GM18870 (cell line): ENCODE measurements at regions not wholly inside any gene's neighbourhood (a gene's known extent, or its start where the extent isn't known, plus 50 kb on each side); places are given as distances from the start of the nearest gene placed in this dataset.

Source experiments
- ATAC-seq: cut with Tn5 transposase; IDR thresholded peaks from one replicate; pipeline ENCODE4 v1.9.1; 2021; ENCODE audit warnings: moderate library complexity; ENCODE audit not compliant: unreplicated experiment

DNA sequence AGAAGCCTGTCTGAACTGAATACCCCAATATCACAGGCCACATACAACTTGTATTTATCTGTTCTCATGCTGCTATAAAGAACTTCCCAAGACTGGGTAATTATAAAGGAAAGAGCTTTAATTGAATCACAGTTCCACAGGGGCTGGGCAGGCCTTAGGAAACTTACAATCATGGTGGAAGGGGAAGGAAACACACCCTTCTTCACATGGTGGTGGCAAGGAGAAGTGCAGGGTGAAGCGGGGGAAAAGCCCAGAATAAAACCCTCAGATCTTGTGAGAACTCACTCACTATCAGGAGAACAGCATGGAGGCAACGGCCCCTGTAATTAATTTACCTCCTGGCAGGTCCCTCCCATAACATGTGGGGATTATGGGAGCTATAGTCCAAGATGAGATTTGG is 50.3 kb upstream of the FNDC1 start:
- no peak for ATAC-seq

DNA sequence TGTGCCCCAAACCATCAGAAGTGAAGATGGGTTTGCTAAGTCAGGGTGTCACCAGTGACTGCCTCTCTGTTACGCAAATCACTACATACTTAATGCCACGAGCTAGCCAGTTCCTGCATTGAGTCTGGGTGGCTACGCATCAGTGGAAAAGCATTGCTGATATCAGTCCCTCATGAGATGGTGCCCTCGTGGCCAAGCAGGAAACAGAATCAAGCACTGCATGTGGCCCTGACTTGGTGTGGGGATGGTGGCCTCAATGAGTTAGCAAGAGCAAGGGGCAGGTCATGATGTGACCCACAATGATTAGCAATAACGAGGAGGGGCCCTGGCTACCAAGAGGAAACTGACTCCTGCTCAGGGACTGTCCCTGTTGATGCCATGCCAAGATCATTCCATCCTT is 51.6 kb upstream of the FNDC1 start:
- no peak for ATAC-seq

DNA sequence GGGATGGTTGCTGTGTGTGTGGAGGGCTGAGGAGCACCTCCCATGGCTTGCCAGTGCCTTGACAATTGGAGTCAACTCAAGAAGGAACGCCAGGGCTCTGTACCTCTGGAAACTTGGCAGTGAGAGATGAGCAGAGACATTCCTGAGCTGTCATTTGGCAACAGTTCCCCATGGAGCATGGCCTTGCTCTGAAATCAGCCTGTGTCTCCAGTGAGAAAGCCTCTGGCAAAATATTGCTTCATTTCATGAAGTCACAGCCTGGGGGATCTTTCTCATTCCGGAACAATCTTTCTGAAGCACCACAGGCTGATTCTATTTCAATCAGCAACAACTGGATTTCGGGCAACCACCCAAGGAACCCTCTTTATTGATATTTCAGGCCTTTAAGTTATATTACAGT is 52.2 kb upstream of the FNDC1 start:
- no peak for ATAC-seq

DNA sequence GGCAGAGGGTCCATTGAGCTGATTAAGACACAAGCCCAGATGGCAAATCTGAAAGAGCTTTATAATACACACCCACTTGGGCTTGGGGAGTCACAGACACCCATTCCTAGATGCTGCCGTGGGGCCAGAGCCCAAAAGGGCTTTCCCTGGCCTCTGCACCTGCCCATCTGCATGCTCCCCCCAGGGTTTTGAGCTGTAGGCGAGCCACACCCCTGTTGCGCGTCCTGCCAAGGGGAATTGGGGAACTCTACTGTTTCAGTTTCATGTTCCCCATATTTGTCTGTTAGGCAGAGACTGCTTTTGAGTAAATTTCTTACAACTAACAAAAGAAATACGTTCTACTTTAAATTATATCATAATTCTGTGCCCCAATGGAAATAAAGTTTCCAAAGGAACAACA is 52.9 kb upstream of the FNDC1 start:
- ATAC-seq: no peak

DNA sequence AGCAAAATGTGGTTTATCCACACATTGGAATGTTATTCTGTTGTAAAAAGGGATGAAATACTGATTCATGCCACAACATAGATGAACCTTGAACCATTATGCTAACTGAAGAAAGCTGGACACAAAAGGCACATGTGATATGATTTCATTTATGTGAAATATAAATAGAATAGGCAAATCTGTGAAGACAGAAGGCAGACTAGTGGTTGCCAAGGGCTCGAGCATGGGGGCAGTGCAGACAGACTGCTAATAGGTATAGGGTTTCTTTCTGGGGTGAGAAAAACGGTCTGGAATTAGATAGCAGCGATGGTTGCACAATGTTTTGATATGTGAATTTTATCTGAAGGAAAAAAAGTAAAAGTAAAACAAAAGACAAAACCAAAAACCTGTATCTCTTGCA is 54.6 kb upstream of the FNDC1 start:
- no peak for ATAC-seq

DNA sequence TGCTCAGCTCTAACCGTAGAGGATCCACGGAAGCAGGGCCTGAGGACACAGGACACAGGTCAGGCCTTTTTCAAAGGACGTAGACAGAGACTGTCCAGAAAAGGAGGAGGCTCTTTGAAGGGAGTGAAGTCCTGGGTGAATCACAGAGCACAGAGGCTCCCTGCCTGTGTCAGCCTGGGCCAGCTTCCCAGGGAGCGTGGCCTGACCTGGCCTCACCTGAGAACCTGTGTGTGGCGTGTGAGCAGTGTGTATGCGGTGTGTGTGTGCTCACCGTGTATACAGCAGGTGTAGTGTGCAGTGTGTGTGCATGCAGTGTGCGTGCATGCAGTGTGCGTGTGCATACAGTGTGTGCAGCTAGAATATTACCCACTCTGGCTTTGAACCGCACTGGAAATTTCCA is 56.0 kb upstream of the FNDC1 start:
- ATAC-seq: no peak

DNA sequence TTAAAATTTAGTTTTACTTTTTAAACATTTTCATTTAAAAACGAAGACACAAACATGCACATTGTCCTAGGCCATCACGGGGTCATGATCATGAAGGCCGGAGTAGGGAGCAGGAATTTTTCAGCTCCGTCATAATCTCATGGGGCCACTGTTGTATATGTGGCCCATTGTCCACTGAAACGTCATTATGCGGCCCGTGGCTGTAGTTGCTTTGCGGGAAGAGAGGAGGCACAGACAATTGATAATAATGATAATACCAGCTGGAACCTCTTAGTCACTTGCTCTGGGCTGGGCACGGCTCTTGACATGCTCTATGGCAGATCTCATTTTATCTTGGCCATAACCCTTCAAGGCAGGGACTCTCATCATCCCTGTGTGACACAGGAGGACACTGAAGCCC is 56.5 kb upstream of the FNDC1 start:
- no peak for ATAC-seq

DNA sequence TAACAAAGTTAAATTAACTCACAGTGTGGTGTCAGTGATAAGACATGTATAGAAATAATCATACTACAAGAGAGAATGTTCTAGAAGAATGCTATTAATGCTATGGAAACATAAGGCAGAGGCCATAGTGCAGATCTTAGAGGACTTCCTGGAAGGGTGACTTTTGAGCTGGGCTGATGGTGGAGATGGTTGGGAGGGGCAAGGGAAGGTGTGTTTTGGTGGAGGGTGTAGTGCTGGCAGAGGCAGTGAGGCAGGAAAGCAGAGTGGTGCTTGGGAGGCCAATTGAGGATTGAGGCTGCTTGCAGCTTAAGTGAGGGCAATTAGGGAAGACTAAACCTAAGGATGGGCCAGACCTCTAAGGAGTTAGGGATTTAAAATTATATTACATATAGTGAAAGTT is 58.5 kb upstream of the FNDC1 start:
- no peak for ATAC-seq

DNA sequence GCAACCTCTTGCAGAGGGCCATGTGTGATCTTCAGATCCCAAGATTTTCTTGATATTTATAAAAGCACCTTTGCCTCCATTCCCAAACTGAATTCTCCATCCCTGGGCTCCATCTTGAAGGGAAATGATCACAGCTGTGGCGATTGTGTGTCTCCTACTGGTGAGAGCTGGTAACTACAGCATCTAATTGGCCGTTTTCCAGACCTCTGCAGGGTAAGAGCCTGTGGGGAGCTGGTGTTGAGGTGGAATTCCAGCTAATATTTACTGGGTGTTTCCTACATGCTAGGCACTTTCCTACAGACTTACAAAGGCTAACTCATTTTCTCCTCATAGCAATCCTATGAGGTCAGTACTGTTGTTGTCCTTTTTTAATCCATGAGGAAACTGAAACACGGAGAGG is 59.2 kb upstream of the FNDC1 start:
- no peak for ATAC-seq

DNA sequence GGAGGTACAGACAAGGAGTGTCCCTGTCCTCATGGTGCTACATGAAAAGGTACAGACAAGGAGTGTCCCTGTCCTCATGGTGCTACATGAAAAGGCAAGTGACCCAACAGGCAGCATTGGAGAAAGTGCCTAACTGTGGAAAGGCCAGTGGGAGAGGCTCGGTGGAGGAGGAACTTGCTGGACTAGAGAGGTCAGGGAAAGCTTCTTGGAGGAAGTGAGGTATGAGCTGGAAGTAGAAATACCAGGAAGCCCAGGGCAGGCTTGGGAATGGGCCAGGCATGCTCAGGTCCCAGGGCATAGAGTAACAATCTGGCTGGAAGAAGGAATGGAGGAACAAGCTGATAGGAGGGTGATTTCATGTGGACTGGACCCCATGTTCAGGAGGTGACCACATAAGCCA is 59.8 kb upstream of the FNDC1 start:
- no peak for ATAC-seq

DNA sequence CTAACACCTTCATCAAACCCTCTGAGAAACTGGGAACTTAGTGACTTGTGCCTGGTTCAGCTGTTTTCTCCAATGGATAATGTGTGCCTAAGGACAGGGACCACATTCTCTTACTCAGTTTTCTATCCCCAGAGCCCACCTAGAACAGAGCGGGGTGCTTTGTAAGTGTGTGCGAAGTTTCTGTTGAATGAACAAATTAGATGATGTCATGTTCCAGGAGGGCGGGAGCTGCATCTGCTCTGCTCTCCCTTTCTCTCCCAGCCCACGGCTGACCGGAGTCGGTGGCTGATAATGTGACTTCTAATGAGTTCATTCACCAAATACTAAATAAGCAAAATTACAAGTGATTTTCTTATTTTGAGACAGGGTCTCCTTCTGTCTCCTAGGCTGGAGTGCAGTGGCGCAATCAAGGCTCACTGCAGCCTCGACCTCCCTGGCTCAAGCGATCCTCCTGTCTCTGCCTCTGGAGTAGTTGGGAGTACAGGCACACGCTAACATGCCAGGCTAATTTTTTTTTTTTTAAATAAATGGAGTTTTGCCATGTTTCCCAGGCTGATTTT is 60.7 kb upstream of the FNDC1 start:
- no peak for ATAC-seq

DNA sequence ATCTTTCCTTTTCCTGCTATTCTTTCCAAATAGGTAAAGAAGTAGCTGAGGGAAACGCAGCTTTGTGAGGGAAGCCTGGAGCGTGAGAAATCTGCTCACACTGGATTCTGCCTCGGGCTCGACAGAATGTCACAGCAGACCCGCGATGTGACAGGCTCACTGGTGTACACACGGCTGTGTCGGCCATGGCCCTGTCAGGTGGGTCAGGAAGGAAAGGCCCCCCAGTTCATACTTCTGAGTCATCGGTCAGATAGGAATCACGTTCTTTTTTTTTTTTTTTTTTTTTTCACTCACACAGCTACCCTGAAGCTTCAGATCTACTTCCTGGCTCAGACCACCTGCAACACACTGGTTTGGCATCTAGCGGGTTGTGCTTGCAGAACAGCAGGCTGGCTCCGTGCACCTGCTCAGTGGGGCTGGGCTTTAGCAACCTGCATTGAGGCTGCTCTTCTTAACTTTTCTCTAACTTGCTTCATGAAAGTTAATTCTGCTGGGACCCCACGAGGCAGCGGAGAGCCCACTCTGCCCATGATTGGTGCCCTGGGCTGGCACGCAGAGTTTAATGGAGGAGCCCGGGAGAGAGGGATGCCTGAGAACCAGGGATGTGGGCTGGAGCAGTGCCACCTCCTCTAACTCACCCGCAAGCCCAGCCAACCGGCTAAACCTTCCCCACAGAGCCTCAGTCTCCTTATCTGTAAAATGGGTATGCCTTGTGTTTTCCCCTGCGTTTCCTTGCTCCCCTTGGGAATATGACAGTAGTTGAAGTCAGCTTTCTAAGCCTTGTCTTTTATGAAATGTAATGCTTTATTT is 61.5 kb upstream of the FNDC1 start:
- ATAC-seq: no peak

DNA sequence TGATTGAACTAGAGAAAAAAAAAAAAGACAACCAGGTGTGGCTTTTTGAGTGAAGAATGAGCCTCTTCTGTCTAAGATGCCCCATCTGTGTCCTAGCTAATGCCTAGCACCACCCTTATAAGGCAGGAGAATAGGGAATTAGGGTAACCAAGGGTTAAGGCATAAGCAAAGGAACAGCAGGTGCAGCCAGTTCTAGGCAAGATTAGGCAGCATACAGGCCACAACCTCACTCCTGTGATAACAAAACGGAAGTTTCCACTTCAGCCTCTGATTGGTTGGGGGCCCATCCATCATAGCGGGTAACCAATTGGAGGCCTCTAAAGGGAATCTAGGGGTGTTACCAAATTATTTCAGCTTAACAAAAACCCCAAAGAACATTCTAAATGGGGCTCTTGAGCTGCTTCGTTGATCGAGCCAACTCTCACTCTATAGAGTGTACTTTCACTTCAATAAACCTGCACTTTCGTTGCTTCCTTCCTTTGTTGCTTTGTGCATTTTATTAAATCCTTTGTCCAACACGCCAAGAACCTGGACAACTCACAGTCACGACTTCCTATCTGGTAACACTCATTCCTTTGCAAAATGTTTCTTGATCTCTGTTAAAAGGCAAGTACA is 61.9 kb upstream of the TAGAP start:
- peak; percentile 86 for ATAC-seq

DNA sequence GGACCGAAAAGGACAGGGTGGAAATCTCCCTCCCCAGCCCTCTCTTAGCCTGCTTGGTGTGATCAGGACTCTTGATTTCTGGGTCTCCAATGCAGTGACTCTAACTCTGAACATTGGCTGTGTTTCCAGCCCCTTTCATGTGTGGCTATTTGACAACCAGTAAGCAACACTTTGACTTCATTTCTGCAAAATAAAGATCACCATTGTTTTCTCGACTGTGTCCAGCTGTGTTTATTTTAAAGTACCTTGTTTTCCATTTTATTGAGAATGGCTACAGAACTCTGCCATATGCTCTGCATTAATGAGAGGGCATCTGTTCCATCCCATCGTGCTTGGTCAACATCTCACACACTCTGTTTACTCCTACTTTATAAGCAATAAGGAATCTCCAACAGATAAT is 60.9 kb upstream of the TAGAP start:
- ATAC-seq: no peak

DNA sequence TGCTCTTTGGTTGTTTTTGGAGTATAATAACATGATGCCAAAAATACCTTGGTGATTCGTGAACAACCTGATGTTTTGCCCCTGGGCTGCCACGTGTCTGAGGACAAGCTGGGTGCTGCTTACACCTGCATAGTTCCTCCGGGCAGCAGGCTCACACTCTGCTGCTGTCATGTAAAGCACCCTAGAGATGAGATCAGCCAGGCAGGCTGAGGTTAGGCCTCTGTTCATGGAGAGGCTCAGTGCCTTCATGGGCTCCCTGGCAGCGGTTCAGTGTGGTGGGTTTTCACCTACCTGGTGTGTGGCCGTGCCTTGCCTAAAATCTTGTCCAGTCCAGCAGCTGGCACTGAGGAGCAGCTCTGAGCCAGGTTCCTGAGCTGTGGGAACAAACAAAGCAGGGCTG is 60.1 kb upstream of the TAGAP start:
- ATAC-seq: no peak

DNA sequence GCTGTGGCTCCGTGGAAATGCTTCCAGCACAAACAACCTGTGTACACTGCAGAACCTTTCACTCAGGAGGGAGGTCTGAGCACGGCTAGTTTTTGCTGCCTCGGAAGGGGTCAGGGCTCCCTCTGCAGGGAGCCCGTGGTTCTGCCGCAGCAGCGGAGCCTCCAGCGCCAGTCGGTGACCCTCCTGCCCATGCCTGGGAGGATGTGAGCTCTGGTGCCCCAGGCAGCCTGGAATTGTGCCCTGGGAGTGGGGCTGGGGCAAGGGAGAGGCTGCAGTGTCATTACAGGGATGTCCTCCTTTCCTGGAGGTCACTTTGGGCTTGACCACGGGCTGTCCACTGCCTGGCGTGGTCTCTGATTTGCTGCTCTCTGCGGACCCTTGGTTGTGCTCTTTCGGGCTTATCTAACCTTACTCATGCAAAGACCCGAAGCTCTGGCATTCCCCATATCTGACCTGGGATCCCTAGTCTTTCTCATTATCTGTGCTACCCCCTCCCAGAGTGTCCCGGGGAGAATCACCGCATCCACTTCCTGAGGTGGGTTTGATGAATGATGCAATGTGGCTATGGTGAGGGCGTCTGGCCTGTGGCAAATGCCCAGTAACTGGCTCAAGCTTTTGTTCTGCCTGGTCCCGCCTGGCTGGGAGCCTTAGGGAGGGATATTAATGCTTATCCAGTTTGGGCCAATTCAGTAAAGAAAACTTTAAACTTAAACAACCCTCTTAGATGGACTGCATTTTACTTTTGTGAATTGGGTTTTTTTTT is 59.6 kb upstream of the TAGAP start:
- ATAC-seq: no peak

DNA sequence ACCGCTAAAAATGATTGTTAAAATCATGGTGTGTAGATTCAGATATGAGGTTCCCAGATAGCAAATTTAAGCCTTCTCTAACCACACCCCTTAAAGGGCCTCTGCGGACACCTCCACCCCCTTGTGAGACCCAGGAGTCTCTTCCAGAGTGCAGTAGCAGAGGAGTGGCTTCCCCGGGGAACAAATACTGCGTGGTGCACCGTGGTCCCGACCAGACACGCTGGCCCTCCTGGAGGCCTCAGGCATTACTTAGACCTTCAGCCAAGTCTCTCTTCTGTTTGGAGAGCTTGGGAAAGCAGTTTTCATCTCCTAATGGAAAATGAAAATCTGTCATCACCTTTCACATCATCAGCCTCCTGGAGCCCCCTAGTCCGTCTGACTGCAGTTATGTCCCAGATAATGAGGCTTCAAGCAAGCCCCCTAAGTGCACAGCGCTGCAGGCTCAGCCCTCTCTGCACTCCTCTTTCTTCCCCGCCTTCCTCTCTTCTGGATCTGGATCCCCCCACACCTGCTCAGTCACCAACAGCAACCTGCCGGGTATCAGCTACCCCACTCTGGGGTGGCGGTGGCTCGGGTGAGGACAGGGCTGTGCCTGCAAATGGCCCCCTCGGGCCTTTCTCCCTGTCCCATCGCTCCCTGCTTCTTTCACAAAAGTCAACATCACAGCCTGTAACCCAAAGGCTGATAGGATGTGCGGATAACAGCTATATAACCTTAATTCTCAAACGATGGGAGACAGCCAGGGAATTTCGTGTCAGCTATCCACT is 58.8 kb upstream of the TAGAP start:
- ATAC-seq: no peak

DNA sequence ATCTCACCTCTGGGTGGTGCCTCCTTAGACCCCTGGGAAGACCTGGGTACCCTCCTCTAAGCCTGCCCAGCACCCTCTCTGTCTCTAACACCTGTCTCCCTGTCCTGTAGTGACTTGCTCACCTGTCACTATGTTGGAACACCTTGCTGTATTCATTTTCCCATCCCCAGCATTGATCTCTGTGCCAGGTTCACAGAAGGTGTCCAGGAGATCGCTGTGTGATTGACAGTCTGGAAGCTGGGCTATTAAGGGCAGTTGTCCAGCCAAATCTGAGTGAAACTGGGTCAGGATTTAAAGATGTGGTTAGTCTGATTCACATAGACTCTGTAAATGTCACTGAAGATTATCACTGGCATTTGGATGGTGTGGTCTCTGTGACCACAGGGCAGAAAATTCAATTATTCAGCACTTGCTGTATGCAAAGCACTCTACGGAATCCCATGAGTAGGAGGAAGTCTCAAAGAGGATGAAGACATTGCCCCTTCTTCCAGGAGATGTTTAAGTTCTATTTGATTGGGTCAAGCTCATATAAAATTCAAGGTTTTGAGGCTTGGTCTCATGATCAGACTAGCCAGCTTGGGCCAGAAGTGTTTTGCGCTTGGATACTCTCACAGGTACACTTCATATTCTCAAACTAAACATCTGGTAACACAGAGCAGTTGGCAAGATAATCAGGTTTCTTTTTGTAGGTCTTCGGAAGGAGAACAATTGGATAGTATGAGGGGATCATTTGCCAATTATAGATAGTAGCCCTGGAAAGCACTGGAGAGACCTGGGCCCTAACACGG is 57.8 kb upstream of the TAGAP start:
- no peak for ATAC-seq

DNA sequence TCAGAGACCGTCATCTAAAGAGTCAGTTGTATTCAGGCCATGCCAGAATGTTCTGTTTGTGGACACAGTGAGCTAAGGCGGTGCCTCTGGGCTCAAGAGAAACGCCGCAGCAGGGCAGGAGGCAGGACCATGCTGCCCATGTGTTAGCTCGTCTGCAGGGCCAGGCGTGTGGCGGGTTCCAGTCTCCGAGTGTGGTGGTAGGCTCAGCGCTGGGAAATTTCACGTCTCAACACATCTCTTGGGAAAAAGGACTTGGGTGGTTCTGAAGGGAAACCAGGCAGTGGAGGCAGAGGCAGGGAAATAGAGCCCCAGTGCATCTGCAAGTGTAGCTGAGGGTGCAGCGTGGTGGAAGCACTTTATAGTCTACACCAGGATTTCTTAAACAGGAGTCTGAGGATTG is 56.9 kb upstream of the TAGAP start:
- no peak for ATAC-seq
